ENCODE measurements at regions not wholly inside any gene's neighbourhood (a gene's known extent, or its start where the extent isn't known, plus 50 kb on each side); places are given as distances from the start of the nearest gene placed in this dataset.

DNA sequence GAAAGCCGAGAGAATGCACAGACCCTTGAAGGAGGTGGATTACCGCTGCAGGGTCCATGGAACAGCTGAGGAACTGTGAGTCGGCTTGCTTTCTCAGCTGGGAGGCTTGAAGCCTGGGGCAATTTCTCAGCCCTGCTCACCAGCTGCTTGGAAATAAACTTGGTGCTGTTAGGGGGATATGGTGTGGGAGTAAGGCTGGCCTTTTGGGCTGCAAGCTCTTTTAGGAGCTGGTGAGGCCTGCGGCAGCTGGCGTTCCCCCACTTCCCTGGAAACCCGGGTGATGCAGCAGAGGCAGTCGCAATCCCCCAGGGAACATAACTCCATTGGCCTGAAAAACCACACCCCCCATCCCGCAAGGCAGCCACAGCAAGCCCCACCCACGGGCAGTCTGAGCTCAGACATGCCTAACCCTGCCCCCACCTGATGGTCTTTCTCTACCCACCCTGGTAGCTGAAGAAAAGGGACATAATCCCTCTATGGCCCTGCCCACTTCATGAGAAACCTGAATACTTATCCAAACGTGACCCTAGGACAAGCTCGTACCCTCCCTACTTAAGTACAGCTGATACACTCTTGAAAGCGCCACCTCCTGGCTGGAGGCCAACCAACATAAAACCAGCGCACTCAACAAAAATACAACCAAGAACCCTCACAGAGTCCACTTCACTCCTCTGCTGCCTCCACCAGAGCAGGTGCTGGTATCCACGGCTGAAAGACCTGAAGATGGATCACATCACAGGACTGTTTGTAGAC, 1995.8 kb downstream of the NCAM2 start:
- no peak overlapping the region for H3K4me2 ChIP-seq (replicated peaks; ENCODE audit: extremely low read depth, low read length, poor library complexity, severe bottlenecking)
- intact Hi-C loops (cut with micrococcal nuclease): no loop called here

DNA sequence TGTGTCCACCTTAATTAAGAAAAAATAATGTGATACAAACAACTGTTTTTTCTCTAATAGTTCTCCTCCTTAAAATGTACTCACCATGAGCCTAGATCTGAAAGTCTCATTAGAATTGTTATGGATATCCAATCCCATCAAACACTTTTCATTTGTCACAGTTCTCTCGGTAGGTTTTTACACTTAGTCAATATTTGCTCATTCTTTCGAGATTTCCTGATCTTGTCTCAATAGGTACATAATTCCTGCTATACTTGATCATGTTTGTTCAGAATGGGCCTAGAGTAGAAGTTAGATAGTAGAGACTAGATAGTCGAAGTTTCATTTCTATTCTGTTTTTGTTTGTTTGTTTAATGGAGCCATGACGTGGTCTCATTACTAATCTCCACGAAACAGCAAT, 2005.7 kb downstream of the NCAM2 start:
- no peak overlapping the region for H3K4me3 Mint-ChIP-seq
- Histone ChIP-seq H3K4me1 (ENCODE audit: control insufficient read depth in 1 of 2, insufficient read depth in 2 of 2, low read length in 2 of 2) (no peaks in the 10 kb centered on the region), H3K27ac (ENCODE audit: low read depth in 1 of 2, low read length in 2 of 2) (no peak overlapping the region), H3K4me2 (replicated peaks; ENCODE audit: extremely low read depth, low read length, poor library complexity, severe bottlenecking) (no peak overlapping the region), H3K79me2 (ENCODE audit: insufficient read depth, low read length) (no peaks in the 10 kb centered on the region), H2AFZ (ENCODE audit: insufficient read depth, low read depth, low read length, poor library complexity, severe bottlenecking) (no peak overlapping the region), H3K27me3 (ENCODE audit: control insufficient read depth in 2 of 2, insufficient read depth in 2 of 2, low read length in 2 of 2) (no peaks in the 10 kb centered on the region), H3K9me3 (replicated peaks in 1 of 2; ENCODE audit: control insufficient read depth in 1 of 2, insufficient read depth in 1 of 2, low read length in 2 of 2) (peaks cover 0 to 4% of the 10 kb centered on the region in 2 donors), H3K9ac (ENCODE audit: insufficient read depth, low read length, poor library complexity, severe bottlenecking) (no peak overlapping the region), H3K36me3 (replicated peaks in 1 of 2; ENCODE audit: control insufficient read depth in 1 of 2, insufficient read depth in 2 of 2, low read length in 2 of 2) (no peaks in the 10 kb centered on the region), H3K4me3 (replicated peaks in 1 of 3; ENCODE audit: low read depth in 2 of 3, low read length in 3 of 3) (no peak overlapping the region), H4K20me1 (ENCODE audit: insufficient read depth, low read length) (no peaks in the 10 kb centered on the region)
- TF ChIP-seq, protein P1, sequence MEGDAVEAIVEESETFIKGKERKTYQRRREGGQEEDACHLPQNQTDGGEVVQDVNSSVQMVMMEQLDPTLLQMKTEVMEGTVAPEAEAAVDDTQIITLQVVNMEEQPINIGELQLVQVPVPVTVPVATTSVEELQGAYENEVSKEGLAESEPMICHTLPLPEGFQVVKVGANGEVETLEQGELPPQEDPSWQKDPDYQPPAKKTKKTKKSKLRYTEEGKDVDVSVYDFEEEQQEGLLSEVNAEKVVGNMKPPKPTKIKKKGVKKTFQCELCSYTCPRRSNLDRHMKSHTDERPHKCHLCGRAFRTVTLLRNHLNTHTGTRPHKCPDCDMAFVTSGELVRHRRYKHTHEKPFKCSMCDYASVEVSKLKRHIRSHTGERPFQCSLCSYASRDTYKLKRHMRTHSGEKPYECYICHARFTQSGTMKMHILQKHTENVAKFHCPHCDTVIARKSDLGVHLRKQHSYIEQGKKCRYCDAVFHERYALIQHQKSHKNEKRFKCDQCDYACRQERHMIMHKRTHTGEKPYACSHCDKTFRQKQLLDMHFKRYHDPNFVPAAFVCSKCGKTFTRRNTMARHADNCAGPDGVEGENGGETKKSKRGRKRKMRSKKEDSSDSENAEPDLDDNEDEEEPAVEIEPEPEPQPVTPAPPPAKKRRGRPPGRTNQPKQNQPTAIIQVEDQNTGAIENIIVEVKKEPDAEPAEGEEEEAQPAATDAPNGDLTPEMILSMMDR (IDR thresholded peaks at IDR 0.05): no peak
- peaks cover 0 to 3% (median 0%) of the 10 kb centered on the region in 3 donors for H3K27me3 Mint-ChIP-seq (ENCODE audit: low read depth in 3 of 3)
- no peaks in the 10 kb centered on the region for H3K36me3 Mint-ChIP-seq
- 40% methylated on average over 1 of the region's 5 CpGs for WGBS (ENCODE audit: insufficient coverage)
- DNase-seq: no peak
- no peaks in the 10 kb centered on the region for H3K4me1 Mint-ChIP-seq
- peaks cover 0 to 4% (median 2%) of the 10 kb centered on the region in 7 donors for H3K9me3 Mint-ChIP-seq
- no peak overlapping the region for H3K27ac Mint-ChIP-seq
- intact Hi-C loops (cut with micrococcal nuclease): no loop called here

More for the DNA sequence above, 1995.8 kb downstream of the NCAM2 start:
- H3K36me3 Mint-ChIP-seq: no peaks in the 10 kb centered on the region
- H3K4me1 Mint-ChIP-seq: no peaks in the 10 kb centered on the region
- Histone ChIP-seq H2AFZ (ENCODE audit: insufficient read depth, low read depth, low read length, poor library complexity, severe bottlenecking) (no peak overlapping the region), H3K36me3 (replicated peaks in 1 of 2; ENCODE audit: control insufficient read depth in 1 of 2, insufficient read depth in 2 of 2, low read length in 2 of 2) (no peaks in the 10 kb centered on the region), H3K4me1 (ENCODE audit: control insufficient read depth in 1 of 2, insufficient read depth in 2 of 2, low read length in 2 of 2) (no peaks in the 10 kb centered on the region), H4K20me1 (ENCODE audit: insufficient read depth, low read length) (no peaks in the 10 kb centered on the region), H3K9me3 (replicated peaks in 1 of 2; ENCODE audit: control insufficient read depth in 1 of 2, insufficient read depth in 1 of 2, low read length in 2 of 2) (peaks cover 10 to 22% of the 10 kb centered on the region in 2 donors), H3K79me2 (ENCODE audit: insufficient read depth, low read length) (no peaks in the 10 kb centered on the region), H3K9ac (ENCODE audit: insufficient read depth, low read length, poor library complexity, severe bottlenecking) (no peak overlapping the region), H3K27me3 (ENCODE audit: control insufficient read depth in 2 of 2, insufficient read depth in 2 of 2, low read length in 2 of 2) (no peaks in the 10 kb centered on the region), H3K4me3 (replicated peaks in 1 of 3; ENCODE audit: low read depth in 2 of 3, low read length in 3 of 3) (no peak overlapping the region), H3K27ac (ENCODE audit: low read depth in 1 of 2, low read length in 2 of 2) (no peak overlapping the region)
- H3K27me3 Mint-ChIP-seq (ENCODE audit: low read depth in 3 of 3): peaks cover 0 to 4% (median 0%) of the 10 kb centered on the region in 3 donors
- DNase-seq: no peak
- H3K27ac Mint-ChIP-seq: no peak overlapping the region
- TF ChIP-seq, protein P1 (IDR thresholded peaks at IDR 0.05): no peak
- no peak overlapping the region for H3K4me3 Mint-ChIP-seq
- WGBS (ENCODE audit: insufficient coverage): 92% methylated on average over 14 of the region's 14 CpGs
- peaks cover 5 to 13% (median 10%) of the 10 kb centered on the region in 7 donors for H3K9me3 Mint-ChIP-seq
